ENCODE measurements at regions not wholly inside any gene's neighbourhood (a gene's known extent, or its start where the extent isn't known, plus 50 kb on each side); places are given as distances from the start of the nearest gene placed in this dataset.

DNA sequence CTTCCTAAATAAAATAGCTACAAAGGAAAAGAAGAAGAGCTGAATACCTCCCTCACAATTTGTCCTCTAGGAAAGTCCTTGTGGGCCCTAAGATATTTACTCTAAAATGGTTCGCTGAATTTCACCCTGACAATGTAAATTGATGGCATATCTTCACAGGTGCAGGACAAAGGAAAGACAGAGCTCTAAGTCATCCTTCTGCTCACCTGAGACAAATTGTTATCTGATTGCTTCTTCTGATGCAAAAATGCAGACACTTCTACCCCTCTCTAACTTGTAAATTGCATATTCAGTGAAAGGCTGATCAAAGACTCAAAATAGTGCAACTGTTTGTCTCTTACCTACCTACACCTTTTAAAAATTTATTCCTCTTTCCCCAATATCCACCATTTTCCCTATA lies 747.2 kb upstream of the PRR20A start:
- TF ChIP-seq CTCF (IDR thresholded peaks at IDR 0.05; ENCODE audit: control extremely low read depth, extremely low read depth, low read depth, missing control alignments) = no peak
- DNase-seq (ENCODE audit: extremely low spot score) = no peak
- ChIA-PET CTCF (no interaction called here), POLR2A (no interaction called here)

GRCh38 chr13:56396318-56396717 lies 744.4 kb upstream of the PRR20A start:
- no peak for TF ChIP-seq CTCF (IDR thresholded peaks at IDR 0.05; ENCODE audit: control extremely low read depth, extremely low read depth, low read depth, missing control alignments)
- POLR2A ChIA-PET = no interaction called here
- CTCF ChIA-PET = no interaction called here
- no peak for DNase-seq (ENCODE audit: extremely low spot score)

GRCh38 chr13:56400774-56401173 lies 739.9 kb upstream of the PRR20A start:
- ChIA-PET POLR2A (no interaction called here), CTCF (no interaction called here)
- no peak for TF ChIP-seq CTCF (IDR thresholded peaks at IDR 0.05; ENCODE audit: control extremely low read depth, extremely low read depth, low read depth, missing control alignments)

GRCh38 chr13:56412856-56413255 lies 727.9 kb upstream of the PRR20A start:
- ChIA-PET POLR2A (no interaction called here), CTCF (no interaction called here)
- DNase-seq (ENCODE audit: extremely low spot score) = no peak
- no peak for TF ChIP-seq CTCF (IDR thresholded peaks at IDR 0.05; ENCODE audit: control extremely low read depth, extremely low read depth, low read depth, missing control alignments)

More at GRCh38 chr13:56400774-56401173, 739.9 kb upstream of the PRR20A start:
- no peak for DNase-seq (ENCODE audit: extremely low spot score)

- TF ChIP-seq CTCF (IDR thresholded peaks at IDR 0.05; ENCODE audit: control extremely low read depth, extremely low read depth, low read depth, missing control alignments) = no peak
- ChIA-PET CTCF (no interaction called here), POLR2A (no interaction called here)
- DNase-seq (ENCODE audit: extremely low spot score) = no peak
These were observed 716.5 kb upstream of the PRR20A start for GRCh38 chr13:56424246-56424645.

GRCh38 chr13:56457535-56458190 lies 683.1 kb upstream of the PRR20A start:
- no peak for DNase-seq (ENCODE audit: extremely low spot score)
- no peak for TF ChIP-seq CTCF (IDR thresholded peaks at IDR 0.05; ENCODE audit: control extremely low read depth, extremely low read depth, low read depth, missing control alignments)

More at GRCh38 chr13:56457535-56458190, 683.1 kb upstream of the PRR20A start:
- ChIA-PET CTCF (interaction anchor here (0.6 kb wide), 1 partner anchor 14 kb away, joined by 3 read pairs; no protein-coding TSS in a partner anchor), POLR2A (no interaction called here)
